GM18907 (cell line): ENCODE measurements at regions not wholly inside any gene's neighbourhood (a gene's known extent, or its start where the extent isn't known, plus 50 kb on each side); places are given as distances from the start of the nearest gene placed in this dataset.

Experiments
- ATAC-seq: cut with Tn5 transposase; IDR thresholded peaks from one replicate; pipeline ENCODE4 v1.9.1; 2021; ENCODE audit warnings: mild to moderate bottlenecking, moderate library complexity; ENCODE audit not compliant: unreplicated experiment

DNA sequence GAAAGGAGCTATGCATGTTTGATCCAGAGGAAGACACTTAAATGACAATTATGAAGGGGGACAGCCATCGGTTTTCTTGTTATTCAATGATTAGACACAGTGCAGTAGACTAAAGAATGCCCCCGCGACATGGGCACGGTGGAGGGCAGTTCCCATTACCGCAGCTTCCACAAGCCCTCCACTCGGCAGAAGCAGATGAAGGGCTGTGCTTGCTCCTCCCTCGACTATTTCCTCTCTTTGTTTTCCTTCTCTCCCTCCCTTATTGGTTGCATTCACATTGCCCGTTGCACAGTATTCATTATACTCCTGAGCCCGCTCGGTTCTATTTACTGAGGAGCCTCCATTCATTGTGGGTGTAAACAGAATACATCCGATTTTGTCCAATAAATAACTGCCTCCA lies 138.8 kb upstream of the RASSF8 start:
- ATAC-seq, result no peak

DNA sequence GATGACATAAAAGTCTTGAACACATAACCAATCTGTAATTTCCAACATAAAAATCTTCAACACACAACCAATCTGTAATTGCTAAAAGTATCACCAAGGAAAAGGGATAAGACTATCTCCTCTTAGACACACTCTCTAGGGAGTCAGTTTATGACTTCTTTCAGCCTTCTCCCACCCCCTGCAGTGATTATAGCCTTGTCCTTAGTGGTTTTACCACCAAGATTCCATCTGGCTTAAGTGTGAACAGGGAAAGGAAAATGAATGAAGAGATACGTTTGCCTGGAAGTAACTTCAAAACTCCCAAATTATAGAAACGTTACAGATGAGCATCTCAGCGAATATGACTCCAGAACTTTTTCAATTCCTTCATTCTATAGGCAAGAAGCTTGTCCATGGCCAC lies 136.2 kb upstream of the RASSF8 start:
- ATAC-seq, result no peak

DNA sequence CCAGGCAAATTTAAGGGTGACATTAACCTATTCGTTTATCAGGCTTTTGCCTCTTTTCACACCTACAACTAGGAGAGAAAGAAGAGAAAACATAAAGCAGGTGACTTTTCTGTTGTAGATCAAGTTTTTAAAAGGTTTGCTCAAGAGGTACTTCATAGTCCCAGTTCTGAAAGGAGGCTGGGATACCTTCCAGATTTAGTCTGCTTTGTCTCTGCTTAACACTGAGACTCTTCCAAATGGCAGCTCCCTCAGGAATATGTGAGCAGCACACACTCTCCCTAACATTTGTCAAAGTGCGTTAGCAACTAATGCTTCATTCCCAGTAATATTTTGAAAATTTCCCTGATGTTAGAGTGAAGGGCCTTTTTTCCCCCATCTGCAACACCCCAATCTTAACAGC lies 133.7 kb upstream of the RASSF8 start:
- ATAC-seq, result no peak

DNA sequence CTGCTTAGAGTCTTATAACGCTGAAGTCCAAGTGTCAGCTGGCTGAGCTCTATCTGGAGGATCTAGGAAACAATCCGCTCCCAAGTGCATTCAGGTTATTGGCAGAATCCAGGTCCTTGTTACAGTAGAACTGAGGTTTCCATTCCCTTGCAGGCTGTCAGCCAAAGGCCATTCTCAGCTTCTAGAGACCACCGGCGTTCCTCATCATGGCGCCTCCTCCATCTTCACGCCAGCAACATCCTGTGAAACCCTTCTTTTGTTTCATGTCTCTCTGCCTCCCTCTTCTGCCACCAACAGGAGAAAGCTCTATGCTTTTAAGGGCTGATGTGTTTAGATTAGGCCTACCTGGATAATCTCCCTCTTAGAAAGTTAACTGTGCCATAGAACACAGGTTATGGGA lies 133.0 kb upstream of the RASSF8 start:
- no peak for ATAC-seq

DNA sequence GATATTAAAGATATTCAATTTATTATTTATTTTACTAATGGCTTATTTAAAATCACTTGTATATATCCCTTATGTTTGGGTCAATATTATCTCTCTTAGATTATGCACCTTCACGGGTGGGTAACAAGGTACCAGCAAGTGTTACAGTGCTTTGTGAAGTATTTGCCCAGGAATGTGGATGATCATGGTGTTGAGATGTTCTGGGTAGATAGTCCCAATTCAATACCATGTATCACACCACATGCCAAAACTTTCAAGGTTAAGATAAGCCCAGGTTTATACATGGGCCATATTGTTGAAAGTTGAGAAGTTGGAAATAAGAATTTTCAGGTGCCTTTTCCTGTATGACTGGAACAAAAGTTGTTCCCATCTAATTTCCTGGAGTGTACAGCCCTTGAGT lies 131.3 kb upstream of the RASSF8 start:
- no peak for ATAC-seq

DNA sequence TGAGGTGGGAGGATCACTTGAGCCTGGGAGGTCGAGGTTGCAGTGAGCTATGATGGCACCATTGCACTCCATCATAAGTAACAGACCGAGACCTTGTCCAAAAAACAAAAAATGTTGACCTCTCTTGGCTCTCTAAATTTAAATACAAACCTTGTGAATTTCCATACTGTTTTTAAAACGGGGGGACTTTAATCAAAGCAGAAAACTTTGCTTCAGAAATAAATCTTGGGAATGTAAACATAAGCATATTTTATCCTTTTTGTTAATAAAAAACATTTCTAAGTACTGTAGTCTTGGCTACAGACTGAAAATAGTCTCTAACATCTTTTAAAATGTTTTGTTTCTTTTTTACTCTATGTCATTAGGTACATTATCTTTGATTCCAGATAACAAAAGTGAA lies 130.7 kb upstream of the RASSF8 start:
- no peak for ATAC-seq

DNA sequence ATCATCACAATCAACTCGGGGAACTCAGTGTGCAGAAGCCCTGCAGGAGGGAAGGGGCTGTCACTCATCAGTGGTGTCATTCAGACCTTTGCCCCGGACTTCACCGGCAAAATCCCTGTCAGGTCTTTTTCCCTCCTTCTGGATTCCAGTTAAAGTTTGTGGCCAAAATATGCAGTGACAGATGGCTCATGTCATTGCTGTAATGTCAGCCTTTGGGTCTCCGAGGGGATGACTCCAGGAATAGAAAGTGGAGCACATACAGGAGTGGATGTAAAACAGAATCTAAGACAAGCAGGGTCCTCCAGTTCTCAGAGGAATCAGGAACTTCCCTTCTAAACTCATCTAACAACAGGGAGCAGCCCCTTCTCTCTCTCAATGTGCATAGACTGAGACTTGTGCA lies 130.3 kb upstream of the RASSF8 start:
- ATAC-seq, result no peak

DNA sequence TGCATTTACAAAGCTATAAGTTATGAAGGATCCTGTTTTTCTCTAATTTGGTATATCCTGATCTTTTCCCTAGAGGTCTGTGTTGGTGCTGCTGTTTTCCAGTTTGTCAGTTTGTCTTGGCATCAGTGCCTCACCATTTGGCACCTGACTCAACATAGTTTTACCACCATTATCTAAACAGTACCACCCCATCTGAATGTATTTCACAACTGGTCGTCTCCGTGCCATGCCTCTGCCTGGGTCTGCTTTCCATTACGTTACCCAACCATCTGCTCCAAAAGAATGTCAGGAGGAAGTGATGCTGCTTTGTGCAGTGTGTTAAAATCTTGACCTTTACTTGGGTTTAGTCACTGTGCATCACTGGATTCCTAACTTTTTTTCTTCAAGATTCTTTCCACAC lies 129.3 kb upstream of the RASSF8 start:
- no peak for ATAC-seq

DNA sequence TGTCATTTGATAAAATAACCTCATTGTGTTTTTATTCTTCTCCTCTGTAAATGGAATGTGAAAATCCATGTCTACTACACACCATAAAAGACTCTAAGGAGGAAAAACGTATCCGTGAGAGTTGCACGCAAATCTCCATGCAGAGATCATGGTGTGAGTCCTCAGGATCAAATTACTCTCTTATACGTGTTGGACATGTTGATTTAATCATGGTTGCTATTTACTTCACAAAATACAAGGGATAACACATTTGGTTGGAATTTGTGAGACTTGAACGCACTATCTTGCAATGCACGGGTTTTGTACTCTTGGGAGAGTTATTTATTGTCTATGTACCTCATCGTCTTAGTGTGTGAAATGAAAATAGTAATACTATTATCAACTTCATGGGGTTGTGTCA lies 128.0 kb upstream of the RASSF8 start:
- no peak for ATAC-seq

DNA sequence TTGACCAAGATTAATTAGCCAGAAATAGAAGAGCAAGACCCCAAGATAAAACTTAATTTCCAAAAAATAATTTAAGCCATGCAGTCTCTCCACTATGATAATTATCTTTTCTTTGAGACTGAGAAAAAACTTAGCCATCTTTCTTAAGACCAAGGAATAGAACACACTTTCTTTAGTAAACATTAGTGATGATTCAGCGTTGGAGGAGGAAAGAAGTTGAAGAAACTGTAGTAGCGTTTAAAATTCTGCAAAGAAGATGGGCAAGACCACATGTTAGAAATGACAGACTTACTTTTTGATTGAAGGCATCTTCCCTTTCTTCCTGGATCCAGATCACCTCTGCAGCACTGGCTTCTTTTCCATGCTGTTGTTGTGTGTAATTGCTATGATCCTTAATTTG lies 124.8 kb upstream of the RASSF8 start:
- no peak for ATAC-seq

DNA sequence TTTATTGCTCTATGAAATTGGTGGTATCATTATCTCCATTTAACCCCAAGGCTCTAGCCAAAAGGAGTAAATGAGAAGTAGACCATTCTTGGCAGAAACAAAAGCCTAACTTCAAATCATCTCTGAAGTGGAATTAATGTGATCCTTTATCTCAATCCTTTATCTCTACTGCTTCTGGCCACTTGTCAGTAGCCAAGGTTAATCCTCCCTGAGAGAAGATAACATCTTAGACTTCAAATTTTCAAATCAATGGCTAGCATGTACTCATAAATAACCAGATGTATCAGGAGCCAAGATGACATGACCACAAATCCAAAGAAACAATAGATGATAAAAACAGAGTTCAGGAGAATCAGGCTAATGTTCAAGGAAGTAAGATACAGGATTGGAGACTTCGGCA lies 123.1 kb upstream of the RASSF8 start:
- ATAC-seq, result no peak

DNA sequence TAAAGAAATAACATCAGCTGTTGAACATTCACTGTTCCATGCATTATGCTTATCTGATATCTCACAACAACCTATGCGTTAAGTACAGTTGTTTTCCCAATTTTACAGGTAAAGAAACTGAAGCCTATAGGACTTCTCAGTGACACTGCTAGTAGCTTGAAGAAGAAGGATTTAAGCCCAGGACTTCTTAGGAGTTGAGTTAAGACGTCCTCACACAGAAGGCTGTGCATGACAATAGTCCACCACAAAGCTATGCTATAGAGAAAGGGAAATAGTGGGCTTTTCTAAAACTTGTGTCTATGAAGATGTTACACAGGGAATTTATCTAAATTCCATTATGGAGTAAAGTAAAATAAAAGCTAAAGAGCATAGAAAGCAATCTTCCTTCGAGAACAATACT lies 120.5 kb upstream of the RASSF8 start:
- no peak for ATAC-seq

DNA sequence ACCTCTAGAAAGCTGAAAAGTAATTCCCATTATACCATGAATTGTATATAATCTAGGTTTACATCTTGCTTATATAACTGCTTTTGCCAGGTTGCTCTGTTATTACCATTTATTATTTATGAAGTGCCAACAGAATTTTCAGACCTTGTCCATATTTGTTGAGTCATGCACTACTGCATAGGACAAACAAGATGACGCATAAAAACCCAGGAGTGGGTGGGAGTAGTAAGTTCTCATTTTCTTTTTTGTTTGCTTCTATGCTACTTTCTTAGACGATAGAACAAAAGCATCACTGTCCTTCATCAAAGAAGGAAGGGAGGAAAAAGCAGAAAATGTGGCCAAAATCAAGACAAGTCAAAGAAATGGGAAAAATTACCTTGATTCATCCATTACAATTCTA lies 119.0 kb upstream of the RASSF8 start:
- no peak for ATAC-seq

DNA sequence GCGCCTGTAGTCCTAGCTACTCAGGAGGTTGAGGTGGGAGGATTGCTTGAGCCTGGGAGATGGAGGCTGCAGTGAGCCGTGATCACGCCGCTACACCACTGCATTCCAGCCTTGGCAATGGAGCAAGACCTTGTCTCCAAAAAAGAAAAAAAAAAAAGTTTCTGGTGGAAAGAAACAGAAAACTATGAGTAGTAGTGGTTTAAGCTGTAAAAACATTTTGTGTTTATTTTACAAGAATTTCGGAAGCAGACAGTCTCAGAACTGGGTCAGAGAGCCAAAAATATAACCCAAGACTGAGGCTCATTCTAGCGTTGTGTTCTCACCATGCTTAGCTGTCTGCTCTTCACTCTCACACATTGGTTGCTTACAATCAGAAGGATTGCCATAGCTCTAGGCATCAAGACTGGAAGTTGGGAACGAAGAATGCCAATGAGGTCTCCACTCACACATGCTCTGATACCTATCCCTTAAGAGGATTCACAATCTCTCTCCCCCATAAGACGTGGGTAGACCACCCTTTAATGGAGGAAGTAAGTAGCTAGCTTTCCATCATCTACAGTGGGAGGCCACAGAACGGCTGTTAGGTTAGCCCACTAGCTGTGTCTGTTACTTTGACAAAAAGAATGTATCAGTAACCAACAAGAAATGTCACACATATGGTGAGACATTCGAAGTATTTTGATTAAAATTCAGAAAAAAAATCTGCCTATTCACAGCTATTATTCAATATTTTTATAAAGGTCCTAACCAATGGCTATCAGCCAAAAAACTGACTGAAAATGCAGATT lies 117.6 kb upstream of the RASSF8 start:
- no peak for ATAC-seq

DNA sequence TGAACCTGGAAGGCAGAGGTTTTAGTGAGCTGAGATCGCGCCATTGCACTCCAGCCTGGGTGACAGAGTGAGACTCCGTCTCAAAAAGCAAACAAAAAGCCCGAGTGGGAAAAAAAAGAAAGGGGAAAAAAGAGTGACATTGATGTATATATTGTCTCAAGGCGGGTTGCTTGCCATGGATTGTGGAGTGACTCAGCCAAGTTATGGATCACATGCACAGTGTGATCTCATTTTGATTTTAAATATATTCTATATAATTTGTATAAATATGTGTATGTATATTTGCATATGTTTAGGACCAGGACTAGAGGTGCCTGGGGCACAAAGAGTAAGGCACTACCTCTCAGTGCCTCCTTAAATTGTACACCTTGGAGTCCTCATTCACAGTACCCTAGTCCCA lies 116.2 kb upstream of the RASSF8 start:
- no peak for ATAC-seq

DNA sequence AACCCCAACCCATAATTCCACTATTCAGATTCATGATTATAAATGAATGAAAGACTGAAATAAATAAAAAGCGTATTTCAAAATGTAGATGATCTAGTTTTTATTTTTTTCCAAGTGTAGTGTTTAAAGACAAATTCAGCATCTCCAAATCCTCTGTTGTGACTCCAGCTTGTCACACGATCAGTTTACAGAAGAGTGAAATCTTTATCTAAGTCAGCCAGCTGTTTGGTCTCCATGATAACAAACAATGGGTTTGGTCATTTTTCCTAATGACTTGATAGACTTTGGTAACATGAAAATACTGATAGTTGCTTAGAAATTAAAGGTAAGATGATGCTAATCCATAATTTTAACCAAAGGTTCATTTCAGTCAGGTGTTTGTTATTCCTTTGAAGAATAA lies 114.5 kb upstream of the RASSF8 start:
- ATAC-seq, result no peak

DNA sequence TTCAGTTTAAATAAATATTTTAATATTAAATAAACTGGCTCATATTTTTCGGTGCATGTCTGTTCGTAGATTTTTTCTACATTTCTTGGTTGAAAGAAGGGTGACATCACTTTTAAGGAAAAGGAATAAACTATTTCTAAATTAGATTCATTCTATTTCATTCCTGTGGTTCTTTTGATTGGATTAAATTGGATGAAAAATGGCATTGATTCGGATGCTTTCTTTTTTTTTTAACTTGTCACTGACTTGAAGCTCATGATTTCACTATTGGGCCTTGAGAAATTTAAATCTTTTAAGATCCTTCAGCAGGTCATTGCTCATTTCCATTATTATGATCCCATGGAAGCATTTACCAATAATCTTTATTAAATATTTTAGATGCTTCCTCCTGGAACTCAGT lies 113.1 kb upstream of the RASSF8 start:
- ATAC-seq, result no peak

DNA sequence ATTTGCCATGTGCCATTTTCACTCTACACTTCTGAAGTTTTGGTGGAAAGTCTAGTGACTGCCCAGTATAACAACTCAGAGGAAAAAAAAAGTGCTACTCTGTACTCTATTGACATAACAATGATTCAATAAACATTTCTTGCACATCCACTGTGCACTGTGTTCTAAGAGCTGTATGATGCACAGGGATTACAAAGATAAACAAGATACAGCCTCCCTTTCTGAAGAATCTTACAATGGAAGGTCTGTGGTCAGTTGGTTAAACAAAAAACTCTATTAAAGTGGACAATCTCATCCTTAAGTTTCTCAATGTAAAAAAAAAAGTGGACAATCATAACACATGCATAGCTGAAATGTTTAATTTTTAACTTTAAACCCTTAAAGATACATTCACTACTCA lies 105.7 kb upstream of the RASSF8 start:
- no peak for ATAC-seq

DNA sequence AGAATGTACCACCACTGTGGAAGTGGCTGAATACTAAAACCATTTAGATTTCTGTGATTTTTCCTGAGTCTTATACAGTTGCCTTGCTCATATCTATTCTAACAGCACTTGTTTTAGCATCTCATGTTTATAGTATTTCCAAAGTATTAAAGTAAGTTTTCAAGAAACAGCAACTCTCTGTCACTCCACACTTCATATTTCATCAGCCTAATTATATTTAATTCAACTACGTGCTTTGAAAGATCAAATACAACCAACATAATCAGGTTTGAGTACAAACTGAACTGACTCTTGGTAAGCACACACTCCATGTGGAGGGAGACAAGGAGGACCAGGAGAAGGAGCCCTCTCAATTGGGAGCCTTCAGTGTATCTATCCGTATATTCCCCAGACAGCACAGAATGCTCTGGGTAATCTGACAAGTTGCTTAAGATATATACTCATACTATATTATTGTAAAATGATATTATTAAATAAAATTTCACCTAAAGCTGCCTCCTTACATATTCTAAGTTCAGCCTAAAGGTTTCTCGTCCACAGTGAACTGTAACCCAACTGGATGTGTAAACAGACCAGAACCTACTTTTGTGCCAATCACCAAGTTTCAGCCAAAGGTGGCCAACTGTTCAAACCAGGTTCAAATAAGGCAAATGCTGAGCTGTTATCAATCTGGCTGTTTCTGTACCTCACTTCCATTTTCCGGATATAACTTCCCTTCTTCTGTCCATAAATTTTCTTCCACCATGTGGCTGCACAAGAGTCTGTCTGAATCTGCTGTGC lies 105.0 kb upstream of the RASSF8 start:
- ATAC-seq, result no peak

DNA sequence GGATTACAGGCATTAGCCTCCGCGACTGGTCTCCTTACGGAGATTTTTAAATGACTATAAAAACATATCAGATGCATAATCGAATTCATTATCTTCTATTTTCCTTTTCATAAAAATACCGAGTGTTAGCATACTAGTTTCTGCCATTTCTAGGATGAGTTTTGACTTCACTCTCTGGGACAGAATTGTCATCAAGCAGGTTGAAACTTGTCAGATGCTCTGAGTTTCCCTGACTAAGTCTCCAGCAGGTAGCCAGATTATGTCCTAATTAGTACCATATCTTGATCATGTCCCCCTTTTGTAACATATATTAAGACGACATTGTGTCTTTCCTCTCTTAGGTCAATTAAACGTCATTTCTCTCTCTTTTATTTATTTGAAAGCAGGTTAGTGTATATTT lies 103.5 kb upstream of the RASSF8 start:
- ATAC-seq, result no peak

DNA sequence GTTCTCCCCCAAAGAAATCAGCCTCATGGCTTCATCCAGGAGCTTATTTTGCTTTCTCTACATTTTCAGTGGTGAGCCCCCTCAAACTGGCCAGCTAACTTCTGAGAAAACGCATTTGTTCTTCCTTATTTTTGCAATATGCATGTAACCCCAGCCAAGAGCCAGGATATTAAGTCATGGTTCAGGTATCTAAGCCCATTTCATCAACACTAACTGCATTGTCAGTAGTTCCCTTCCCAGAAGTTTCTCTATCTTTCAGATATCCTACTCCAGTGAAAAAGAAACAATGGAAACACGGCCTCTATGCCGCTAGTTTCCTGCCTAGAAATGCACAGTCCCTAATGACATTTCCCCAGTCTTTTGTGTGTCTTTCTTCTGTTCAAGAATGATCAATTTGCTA lies 102.8 kb upstream of the RASSF8 start:
- ATAC-seq, result no peak

DNA sequence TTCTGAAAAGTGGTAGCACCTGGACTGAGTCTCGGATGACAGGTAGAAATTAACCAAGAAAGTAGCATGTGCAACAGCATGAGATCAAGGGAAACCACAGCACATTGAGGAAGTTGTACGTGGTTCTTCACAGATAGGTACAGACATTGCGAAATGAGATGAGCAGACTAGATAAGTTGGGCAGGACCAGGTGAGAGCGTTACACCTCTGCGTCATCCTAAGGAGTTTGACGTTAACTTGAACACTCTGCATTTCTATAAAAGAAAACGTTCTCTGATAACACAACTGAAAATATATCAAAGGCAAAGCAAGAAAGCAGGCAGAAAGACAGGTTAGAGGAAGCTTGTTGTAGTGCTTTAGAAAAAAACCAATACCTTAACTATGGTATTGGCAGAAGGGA lies 98.5 kb upstream of the RASSF8 start:
- ATAC-seq, result no peak

DNA sequence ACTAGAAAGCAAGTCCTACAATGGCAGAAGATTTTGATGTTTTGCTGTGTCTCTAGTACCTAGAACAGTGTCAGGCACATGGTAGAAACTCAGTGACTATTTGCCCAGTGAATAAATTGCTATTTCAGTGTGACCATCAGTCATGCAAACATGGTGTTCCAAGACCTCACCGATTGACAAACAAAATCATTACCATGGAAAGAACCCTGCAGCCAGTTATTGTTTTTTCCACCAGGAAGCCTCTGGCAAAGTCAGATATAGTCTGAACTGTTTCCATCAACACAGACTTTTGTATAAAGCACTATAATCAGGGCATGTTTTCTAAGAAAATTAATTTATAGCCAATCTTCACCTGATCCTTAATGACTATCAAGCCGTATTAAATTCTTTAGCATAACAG lies 97.3 kb upstream of the RASSF8 start:
- ATAC-seq, result no peak
